ENCODE measurements at regions not wholly inside any gene's neighbourhood (a gene's known extent, or its start where the extent isn't known, plus 50 kb on each side); places are given as distances from the start of the nearest gene placed in this dataset.

DNA sequence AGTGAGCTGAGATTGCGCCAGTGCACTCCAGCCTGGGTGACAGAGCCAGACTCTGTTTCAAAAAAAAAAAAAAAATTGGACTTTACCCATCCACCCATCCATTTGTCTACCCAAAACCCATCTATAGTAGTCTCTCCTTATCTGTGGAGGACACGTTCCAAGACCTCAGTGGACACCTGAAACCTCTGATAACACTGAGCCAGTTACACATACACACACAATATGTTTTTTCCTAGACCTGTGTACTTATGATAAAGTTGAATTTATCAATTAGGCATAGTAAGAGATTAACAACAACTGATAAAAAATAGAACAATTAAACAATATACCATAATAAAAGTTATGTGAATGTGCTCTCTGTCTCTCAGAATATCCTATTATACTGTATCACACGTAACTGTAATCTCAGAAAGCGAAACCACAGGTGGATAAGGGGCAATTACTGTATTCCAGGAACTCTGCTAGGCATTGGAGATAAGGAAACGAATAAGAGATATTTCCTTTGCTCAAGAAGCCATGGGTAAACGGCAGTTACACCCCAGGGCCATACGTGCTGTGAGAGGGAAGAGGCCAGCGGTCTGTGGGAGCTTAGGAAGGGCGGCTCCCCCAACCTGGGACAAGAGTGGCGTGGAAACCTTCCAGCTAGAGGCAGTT is 84.2 kb upstream of the DISP3 start:
- TF ChIP-seq, protein P1, sequence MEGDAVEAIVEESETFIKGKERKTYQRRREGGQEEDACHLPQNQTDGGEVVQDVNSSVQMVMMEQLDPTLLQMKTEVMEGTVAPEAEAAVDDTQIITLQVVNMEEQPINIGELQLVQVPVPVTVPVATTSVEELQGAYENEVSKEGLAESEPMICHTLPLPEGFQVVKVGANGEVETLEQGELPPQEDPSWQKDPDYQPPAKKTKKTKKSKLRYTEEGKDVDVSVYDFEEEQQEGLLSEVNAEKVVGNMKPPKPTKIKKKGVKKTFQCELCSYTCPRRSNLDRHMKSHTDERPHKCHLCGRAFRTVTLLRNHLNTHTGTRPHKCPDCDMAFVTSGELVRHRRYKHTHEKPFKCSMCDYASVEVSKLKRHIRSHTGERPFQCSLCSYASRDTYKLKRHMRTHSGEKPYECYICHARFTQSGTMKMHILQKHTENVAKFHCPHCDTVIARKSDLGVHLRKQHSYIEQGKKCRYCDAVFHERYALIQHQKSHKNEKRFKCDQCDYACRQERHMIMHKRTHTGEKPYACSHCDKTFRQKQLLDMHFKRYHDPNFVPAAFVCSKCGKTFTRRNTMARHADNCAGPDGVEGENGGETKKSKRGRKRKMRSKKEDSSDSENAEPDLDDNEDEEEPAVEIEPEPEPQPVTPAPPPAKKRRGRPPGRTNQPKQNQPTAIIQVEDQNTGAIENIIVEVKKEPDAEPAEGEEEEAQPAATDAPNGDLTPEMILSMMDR (IDR thresholded peaks at IDR 0.05): no peak
- TF ChIP-seq GATA2 (CRISPR knock-in tag; IDR thresholded peaks at IDR 0.05) (no peak), CHD2 (IDR thresholded peaks at IDR 0.05; ENCODE audit: low read length, partially characterized antibody) (no peak), NRF1 (IDR thresholded peaks at IDR 0.05; ENCODE audit: low read depth, low read length) (no peak)
